B cell (primary cell): ENCODE measurements at regions not wholly inside any gene's neighbourhood (a gene's known extent, or its start where the extent isn't known, plus 50 kb on each side); places are given as distances from the start of the nearest gene placed in this dataset.

Experiments
- ATAC-seq: fragments of 200-7000 bp; cut with Tn5 transposase; one replicate; pipeline ENCODE4 v1.10.0; 2021; ENCODE audit warnings: low read depth, mild to moderate bottlenecking, moderate number of reproducible peaks, moderate library complexity
- CTCF ChIA-PET: fragments of 350-600 bp; sonication (Branson Sonifier 250); formaldehyde crosslinking; loops from one replicate; lab custom pipeline; 2021; ENCODE audit warnings: antibody characterized with exemption, inconsistent platforms; lab: Charles Lee
- POLR2A ChIA-PET: fragments of 350-600 bp; sonication (Branson Sonifier 250); formaldehyde crosslinking; loops from one replicate; lab custom pipeline; 2021; ENCODE audit warnings: antibody characterized with exemption; lab: Charles Lee
- DNase-seq: peaks from one replicate; pipeline ENCODE4 v3.0.0; 2013
- H2AFZ ChIP-seq: 2 replicates; pipeline ENCODE4 v1.6.1; 2012; ENCODE audit warnings: mild to moderate bottlenecking, low read depth, low read length; ENCODE audit not compliant: insufficient read depth, poor library complexity, severe bottlenecking
- H3K27ac ChIP-seq, 2 donors: 1 replicate in 1 of 2; 2 replicates in 1 of 2; pipeline ENCODE4 v1.5.1; 2012 to 2013; ENCODE audit warnings: low read length in 2 of 2, mild to moderate bottlenecking in 2 of 2, moderate library complexity in 1 of 2
- H3K27me3 ChIP-seq, 4 experiments: fragments of 200-600 bp in 1 of 4; sonication (generic) in 1 of 4; replicated peaks in 1 of 4; 1 replicate in 2 of 4; 2 replicates in 2 of 4; pipeline versions ENCODE4 v1.6.1 to v1.7.0; 2013 to 2016; ENCODE audit warnings: low read length in 3 of 4, mild to moderate bottlenecking in 2 of 4, mixed read lengths in 1 of 4, moderate library complexity in 1 of 4; ENCODE audit not compliant: insufficient read depth in 4 of 4, control insufficient read depth in 3 of 4; ENCODE audit errors: control extremely low read depth in 1 of 4
- H3K36me3 ChIP-seq, 2 experiments: replicated peaks in 1 of 2; 1 replicate in 1 of 2; 2 replicates in 1 of 2; pipeline versions ENCODE4 v1.6.1 to v1.7.1; 2013; ENCODE audit warnings: low read length in 1 of 2; ENCODE audit not compliant: insufficient read depth in 2 of 2, control insufficient read depth in 1 of 2; ENCODE audit errors: control extremely low read depth in 1 of 2, extremely low read depth in 1 of 2
- H3K4me1 ChIP-seq, 2 donors: fragments of 200-600 bp in 1 of 2; sonication (generic) in 1 of 2; 1 replicate in 1 of 2; 2 replicates in 1 of 2; pipeline versions ENCODE4 v1.5.1 to v1.6.1; 2013 to 2017; ENCODE audit warnings: low read length in 2 of 2; ENCODE audit not compliant: control insufficient read depth in 2 of 2, insufficient read depth in 2 of 2
- H3K4me2 ChIP-seq: replicated peaks from 2 replicates; pipeline ENCODE3; 2012; ENCODE audit warnings: mild to moderate bottlenecking, low read depth, low read length; ENCODE audit not compliant: poor library complexity, severe bottlenecking
- H3K4me3 ChIP-seq, 5 experiments: fragments of 200-600 bp in 1 of 5; sonication (generic) in 1 of 5; 1 replicate in 3 of 5; 2 replicates in 2 of 5; pipeline versions ENCODE4 v1.5.1 to v1.7.0; 2011 to 2016; ENCODE audit warnings: low read length in 4 of 5, mild to moderate bottlenecking in 4 of 5, low read depth in 2 of 5, control low read depth in 1 of 5, moderate library complexity in 1 of 5; ENCODE audit not compliant: insufficient read depth in 1 of 5; ENCODE audit errors: control extremely low read depth in 1 of 5, extremely low read depth in 1 of 5
- H3K79me2 ChIP-seq: fragments of 200-600 bp; sonication (generic); one replicate; pipeline ENCODE4 v1.6.0; 2016; ENCODE audit warnings: low read length; ENCODE audit not compliant: control insufficient read depth, insufficient read depth
- H3K9ac ChIP-seq: fragments of 200-600 bp; sonication (generic); 2 replicates; pipeline ENCODE4 v1.6.1; 2017; ENCODE audit warnings: mild to moderate bottlenecking, low read length, moderate library complexity
- H3K9me3 ChIP-seq, 3 donors: one replicate each; pipeline versions ENCODE4 v1.6.1 to v1.7.1; 2013; ENCODE audit warnings: low read length in 2 of 3; ENCODE audit not compliant: control insufficient read depth in 2 of 3, insufficient read depth in 1 of 3; ENCODE audit errors: control extremely low read depth in 1 of 3
- H4K20me1 ChIP-seq: 2 replicates; pipeline ENCODE4 v1.6.0; 2012; ENCODE audit warnings: mild to moderate bottlenecking, low read length; ENCODE audit not compliant: insufficient read depth, control insufficient read depth, poor library complexity, severe bottlenecking
- H3K27ac Mint-ChIP-seq: one replicate; pipeline ENCODE4 v1.8.0; 2021; ENCODE audit warnings: mixed read lengths
- H3K27me3 Mint-ChIP-seq: one replicate; pipeline ENCODE4 v1.8.0; 2021; ENCODE audit warnings: mixed read lengths
- H3K4me1 Mint-ChIP-seq: one replicate; pipeline ENCODE4 v1.8.0; 2021; ENCODE audit warnings: mixed read lengths
- H3K4me3 Mint-ChIP-seq: one replicate; pipeline ENCODE4 v1.8.0; 2021; ENCODE audit warnings: mixed read lengths
- H3K9me3 Mint-ChIP-seq: one replicate; pipeline ENCODE4 v1.8.0; 2022; ENCODE audit warnings: mixed read lengths; ENCODE audit not compliant: insufficient read depth
- CTCF ChIP-seq: fragments of 200-600 bp; IDR thresholded peaks from one replicate; pipeline ENCODE4 v1.8.0; 2022; ENCODE audit warnings: antibody characterized with exemption, mild to moderate bottlenecking
- EZH2 ChIP-seq: IDR thresholded peaks from 2 replicates; pipeline ENCODE4 v1.6.1; 2012; ENCODE audit warnings: borderline replicate concordance, low read depth, mild to moderate bottlenecking, moderate library complexity, low read length; ENCODE audit not compliant: insufficient read depth, poor library complexity, severe bottlenecking
- WGBS: methylation state at CpG from one replicate; pipeline ENCODE4 v1.1.5; 2013; ENCODE audit warnings: missing lambda C conversion rate; ENCODE audit not compliant: insufficient coverage; 5-methylcytosine and 5-hydroxymethylcytosine counted together
- intact Hi-C: fragments of 100-400 bp; cut with micrococcal nuclease; formaldehyde crosslinking; loops from one replicate; pipeline ENCODE4 v1.10.0; 2022

GRCh38 chr13:74768521-74769085, 634.4 kb upstream of the KLF12 start:
- Histone ChIP-seq H3K9ac (no peak overlapping the region), H3K4me3 (no peak overlapping the region), H3K4me1 (no peaks in the 10 kb centered on the region), H3K9me3 (peaks cover 0 to 3% (median 0%) of the 10 kb centered on the region in 3 donors), H3K36me3 (no peaks in the 10 kb centered on the region), H3K4me2 (no peak overlapping the region), H4K20me1 (no peaks in the 10 kb centered on the region), H3K27ac (no peak overlapping the region), H3K79me2 (no peaks in the 10 kb centered on the region), H2AFZ (no peak overlapping the region), H3K27me3 (no peaks in the 10 kb centered on the region)
- H3K27me3 Mint-ChIP-seq = no peaks in the 10 kb centered on the region
- H3K4me1 Mint-ChIP-seq = no peaks in the 10 kb centered on the region
- intact Hi-C loops = no loop called here
- H3K27ac Mint-ChIP-seq = no peak overlapping the region
- ATAC-seq = no peak
- TF ChIP-seq CTCF (no peak), EZH2 (no peak)
- 94% methylated on average over 2 of the region's 5 CpGs for WGBS
- DNase-seq = no peak
- H3K4me3 Mint-ChIP-seq = no peak overlapping the region
- ChIA-PET CTCF (no interaction called here), POLR2A (no interaction called here)
- H3K9me3 Mint-ChIP-seq = no peaks in the 10 kb centered on the region

GRCh38 chr13:74767050-74767449, 632.8 kb upstream of the KLF12 start:
- H3K9me3 ChIP-seq = no peaks in the 10 kb centered on the region
- H3K4me3 Mint-ChIP-seq = no peak overlapping the region
- no peaks in the 10 kb centered on the region for H3K36me3 ChIP-seq
- H3K27me3 Mint-ChIP-seq = no peaks in the 10 kb centered on the region
- H3K9ac ChIP-seq = no peak overlapping the region
- H4K20me1 ChIP-seq = no peaks in the 10 kb centered on the region
- H3K4me3 ChIP-seq = no peak overlapping the region
- no peaks in the 10 kb centered on the region for H3K9me3 Mint-ChIP-seq
- no peak overlapping the region for H3K27ac Mint-ChIP-seq
- DNase-seq (no peak), ATAC-seq (no peak)
- no CpG with 5 or more reads among the region's 1 CpG for WGBS
- no peak overlapping the region for H3K27ac ChIP-seq
- H3K27me3 ChIP-seq = no peaks in the 10 kb centered on the region
- H3K79me2 ChIP-seq = no peaks in the 10 kb centered on the region
- no peaks in the 10 kb centered on the region for H3K4me1 ChIP-seq
- no peaks in the 10 kb centered on the region for H3K4me1 Mint-ChIP-seq
- TF ChIP-seq CTCF (no peak), EZH2 (no peak)
- no peak overlapping the region for H3K4me2 ChIP-seq
- ChIA-PET POLR2A (no interaction called here), CTCF (no interaction called here)
- intact Hi-C loops = no loop called here
- no peak overlapping the region for H2AFZ ChIP-seq
